K562 (cell line): ENCODE measurements at regions not wholly inside any gene's neighbourhood (a gene's known extent, or its start where the extent isn't known, plus 50 kb on each side); places are given as distances from the start of the nearest gene placed in this dataset.

Source experiments
- ATAC-seq: fragments of 200-7000 bp; cut with Tn5 transposase; 3 replicates; pipeline ENCODE4 v1.9.1; 2020; ENCODE audit warnings: moderate library complexity
- BruUV-seq: library from RNA; stranded (reverse); fragments of 400-500 nt; replicated peaks from 2 replicates; lab custom pipeline; 2021; lab: Mats Ljungman, UMichigan
- CTCF ChIA-PET: fragments of 300-600 bp; formaldehyde crosslinking; extraction: SDS; loops from one replicate; lab custom pipeline; 2021; ENCODE audit warnings: low intra/inter-chr PET ratio; lab: Yijun Ruan, JAX
- POLR2A ChIA-PET: fragments of 300-600, 350-650 bp; sonication (Branson Sonifier 250); formaldehyde crosslinking; extraction: SDS; loops from one replicate; lab custom pipeline; 2021; ENCODE audit warnings: antibody characterized with exemption, inconsistent platforms; lab: Yijun Ruan, JAX
- DNase-seq, 4 experiments: peaks; one replicate each; pipeline versions ENCODE4 v3.0.0 to v3.0.0-alpha.2; 2011 to 2018; ENCODE audit warnings: low spot score in 3 of 4, mixed read lengths in 3 of 4; ENCODE audit errors: extremely low read depth in 1 of 4
- FAIRE-seq: peaks from 2 replicates; lab custom pipeline; 2011; peaks lifted over from hg19 to GRCh38; lab: Jason Lieb, UNC
- H2AFZ ChIP-seq: 2 replicates; pipeline ENCODE4 v1.6.0; 2011; ENCODE audit warnings: low read depth, low read length, control low read depth, inconsistent platforms
- H3K27ac ChIP-seq: fragments of 200-600 bp; 3 replicates; pipeline ENCODE4 v1.8.0; 2011; ENCODE audit warnings: low read depth, mild to moderate bottlenecking, control low read depth, inconsistent platforms, low read length, moderate library complexity, mixed read lengths; ENCODE audit errors: extremely low read depth
- H3K27me3 ChIP-seq, 2 experiments: fragments of 300-600 bp in 1 of 2; 2 replicates in 1 of 2; 3 replicates in 1 of 2; pipeline versions ENCODE4 v1.6.0 to v1.8.0; 2011; ENCODE audit warnings: inconsistent platforms in 2 of 2, low read length in 2 of 2, mild to moderate bottlenecking in 1 of 2, mixed read lengths in 1 of 2, moderate library complexity in 1 of 2; ENCODE audit not compliant: control insufficient read depth in 2 of 2, insufficient read depth in 2 of 2
- H3K36me3 ChIP-seq: fragments of 300-600 bp; 3 replicates; pipeline ENCODE4 v1.8.0; 2011; ENCODE audit warnings: mild to moderate bottlenecking, low read length, inconsistent platforms; ENCODE audit not compliant: control insufficient read depth, insufficient read depth
- H3K4me1 ChIP-seq, 2 experiments: fragments of 200-600 bp in 1 of 2; replicated peaks in 1 of 2; 2 replicates in 1 of 2; 3 replicates in 1 of 2; pipeline versions ENCODE4 v1.5.1 to v1.8.0; 2011; ENCODE audit warnings: inconsistent platforms in 2 of 2, low read length in 2 of 2, mild to moderate bottlenecking in 1 of 2, mixed read lengths in 1 of 2, moderate library complexity in 1 of 2; ENCODE audit not compliant: control insufficient read depth in 2 of 2, insufficient read depth in 2 of 2
- H3K4me2 ChIP-seq: 2 replicates; pipeline ENCODE4 v1.6.1; 2011; ENCODE audit warnings: low read length, control low read depth, inconsistent platforms, mixed read lengths; ENCODE audit not compliant: insufficient read depth
- H3K4me3 ChIP-seq: fragments of 200-600 bp; sonication (generic), shearing (Covaris generic); 2 replicates; pipeline ENCODE4 v1.5.1; 2016; ENCODE audit warnings: control low read depth, inconsistent platforms
- H3K79me2 ChIP-seq: fragments of 200-600 bp; 3 replicates; pipeline ENCODE4 v1.8.0; 2011; ENCODE audit warnings: low read length, inconsistent platforms; ENCODE audit not compliant: control insufficient read depth, insufficient read depth
- H3K9ac ChIP-seq, 2 experiments: 2 replicates each; pipeline versions ENCODE4 v1.6.0 to v1.6.1; 2011; ENCODE audit warnings: low read depth in 2 of 2, low read length in 2 of 2, control low read depth in 1 of 2, inconsistent platforms in 1 of 2, mild to moderate bottlenecking in 1 of 2, mixed read lengths in 1 of 2; ENCODE audit not compliant: insufficient read depth in 1 of 2
- H3K9me1 ChIP-seq: one replicate; pipeline ENCODE4 v1.6.0; 2011; ENCODE audit warnings: inconsistent platforms, mild to moderate bottlenecking, low read length, moderate library complexity; ENCODE audit not compliant: control insufficient read depth, insufficient read depth
- H3K9me3 ChIP-seq: replicated peaks from 2 replicates; pipeline ENCODE4 v1.5.1; 2011; ENCODE audit warnings: low read depth, low read length, inconsistent platforms; ENCODE audit not compliant: control insufficient read depth, insufficient read depth
- H4K20me1 ChIP-seq: replicated peaks from 2 replicates; pipeline ENCODE4 v1.6.1; 2011; ENCODE audit warnings: low read length, inconsistent platforms, mixed read lengths; ENCODE audit not compliant: control insufficient read depth, insufficient read depth
- FOXK2 ChIP-seq, 2 experiments: fragments of 450-650 bp; IDR thresholded peaks in 1 of 2; conservative IDR thresholded peaks in 1 of 2; 2 replicates each; pipeline ENCODE4 v1.6.1; 2016; ENCODE audit warnings: low read depth in 2 of 2, mild to moderate bottlenecking in 1 of 2
- GTF2E2 ChIP-seq: fragments of 200-800 bp; sonication (Bioruptor generic); IDR thresholded peaks from 2 replicates; pipeline ENCODE4 v1.6.1; 2016; ENCODE audit warnings: missing genetic modification characterization, missing compliant biosample characterization
- NBN ChIP-seq: fragments of 450-650 bp; IDR thresholded peaks from 2 replicates; pipeline ENCODE4 v1.6.1; 2016; ENCODE audit warnings: low read depth, mild to moderate bottlenecking
- NFE2L1 ChIP-seq: fragments of 450-650 bp; IDR thresholded peaks from 2 replicates; pipeline ENCODE4 v1.6.1; 2016; ENCODE audit warnings: missing genetic modification characterization, low read depth, mild to moderate bottlenecking, missing compliant biosample characterization, moderate library complexity, borderline replicate concordance
- NFIC ChIP-seq: fragments of 450-650 bp; IDR thresholded peaks from 2 replicates; pipeline ENCODE4 v1.6.1; 2017; ENCODE audit warnings: mild to moderate bottlenecking, inconsistent platforms
- NUFIP1 ChIP-seq: fragments of 450-650 bp; IDR thresholded peaks from 2 replicates; pipeline ENCODE4 v1.6.1; 2018; ENCODE audit not compliant: partially characterized antibody
- PCBP2 ChIP-seq: fragments of 200-400 bp; formaldehyde crosslinking; IDR thresholded peaks from 2 replicates; pipeline ENCODE4 v1.6.1; 2018; ENCODE audit warnings: low read length, low read depth, mild to moderate bottlenecking, moderate library complexity; ENCODE audit not compliant: poor library complexity, severe bottlenecking
- PHB ChIP-seq: fragments of 250-450 bp; sonication (Bioruptor Pico); IDR thresholded peaks from 2 replicates; pipeline ENCODE4 v1.5.0; 2021
- PHTF2 ChIP-seq: fragments of 250-450 bp; sonication (Bioruptor Pico); IDR thresholded peaks from 2 replicates; pipeline ENCODE4 v1.5.0; 2021; ENCODE audit warnings: mild to moderate bottlenecking
- PURB ChIP-seq: sonication (generic); formaldehyde crosslinking; IDR thresholded peaks from 2 replicates; pipeline ENCODE4 v1.9.0; 2021; ENCODE audit warnings: low read depth, mild to moderate bottlenecking, missing genetic modification reagents
- RBFOX2 ChIP-seq: fragments of 200-400 bp; formaldehyde crosslinking; IDR thresholded peaks from 2 replicates; pipeline ENCODE4 v1.6.1; 2017; ENCODE audit warnings: low read depth, mild to moderate bottlenecking, low read length, moderate library complexity
- SMAD1 ChIP-seq: fragments of 150-350 bp; IDR thresholded peaks from 2 replicates; pipeline ENCODE4 v1.6.1; 2014; ENCODE audit warnings: low read length, low read depth; ENCODE audit not compliant: partially characterized antibody
- WGBS: fragments of 100-300 bp; shearing (Covaris generic); methylation state at CpG from one replicate; pipeline ENCODE4 v1.1.6; 2016; ENCODE audit warnings: low coverage, mixed read lengths; ENCODE audit not compliant: insufficient coverage; ENCODE audit errors: missing lambda C conversion rate; 5-methylcytosine and 5-hydroxymethylcytosine counted together
- in situ Hi-C: fragments of 300-500 bp; cut with MboI; formaldehyde crosslinking; loops from 4 replicates; pipeline ENCODE4 v1.15.0; 2018; ENCODE audit warnings: inconsistent platforms, mixed read lengths
- intact Hi-C: fragments of 100-400 bp; cut with micrococcal nuclease; formaldehyde crosslinking; loops from 2 replicates; pipeline ENCODE4 v1.14.2; 2022
- TF ChIP-seq, protein P1 (sequence below): sonication (generic); formaldehyde crosslinking; IDR thresholded peaks from 2 replicates; pipeline ENCODE4 v1.8.0; 2022; ENCODE audit warnings: missing genetic modification reagents, mild to moderate bottlenecking, moderate library complexity, borderline replicate concordance
- TF ChIP-seq, protein P2 (sequence below): sonication (generic); formaldehyde crosslinking; IDR thresholded peaks from 2 replicates; pipeline ENCODE4 v1.9.0; 2022; ENCODE audit warnings: mild to moderate bottlenecking, missing genetic modification reagents

DNA sequence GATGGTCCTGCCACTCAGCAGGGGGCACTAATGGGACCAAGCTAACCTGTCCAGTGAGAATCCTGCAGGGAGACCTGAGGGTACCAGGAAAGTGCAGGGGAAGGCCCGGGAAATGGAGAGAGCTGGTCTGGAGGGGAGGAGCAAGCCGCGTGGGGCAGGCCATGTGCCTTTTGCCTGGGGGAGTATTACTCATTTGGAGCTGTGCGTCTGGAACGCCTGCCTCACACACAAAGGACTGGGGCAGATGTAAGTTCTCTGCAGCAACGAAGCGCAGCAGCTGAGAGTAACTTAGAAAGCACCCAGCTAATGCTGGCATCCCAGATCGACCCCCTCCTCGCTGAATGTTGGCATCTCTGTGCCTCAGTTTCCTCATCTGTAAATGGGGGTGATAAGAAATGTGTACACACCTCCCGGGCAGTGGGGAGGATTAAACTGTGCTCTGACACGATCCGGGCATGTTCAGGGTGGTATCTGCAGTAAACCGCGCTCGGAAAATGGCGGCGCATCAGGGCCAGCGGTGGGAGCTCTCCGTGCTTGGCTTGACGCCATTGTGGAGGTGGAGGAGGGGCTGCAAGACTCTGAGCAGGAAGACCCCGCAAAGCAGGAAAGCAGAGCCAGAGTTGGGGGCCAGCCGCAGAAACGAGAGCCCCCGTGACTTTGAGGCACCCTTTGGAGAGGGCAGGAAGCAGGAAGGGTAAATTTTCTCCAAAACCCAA, 212.5 kb downstream of the NPHP4 start (continued):
- no peak for TF ChIP-seq NUFIP1
- TF ChIP-seq, all 486 proteins: peak for 0

DNA sequence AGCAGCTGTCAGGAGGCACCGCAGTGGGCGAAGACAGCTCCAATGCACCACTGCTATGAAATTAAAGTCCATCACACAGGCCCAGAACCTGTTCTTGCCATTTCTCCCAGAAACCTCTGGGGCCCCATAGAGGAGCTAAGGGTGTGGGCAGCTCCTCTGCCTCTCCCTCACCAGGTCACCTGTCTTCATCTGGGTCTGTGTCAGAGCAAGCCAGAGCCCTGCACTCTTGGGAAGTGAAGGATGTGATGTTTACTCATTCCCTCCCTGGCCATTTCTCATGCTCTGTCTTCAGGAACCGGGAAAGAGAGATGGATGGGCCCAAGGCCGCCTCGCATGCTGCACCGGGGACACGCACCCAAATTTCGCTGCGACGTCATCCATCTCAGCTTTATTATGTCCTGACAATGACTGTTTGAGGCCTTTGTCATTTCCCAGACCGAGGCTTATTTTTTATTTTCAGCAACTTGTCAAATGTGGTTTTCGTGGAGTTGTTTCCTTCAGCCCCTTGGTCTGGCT, 216.1 kb downstream of the NPHP4 start:
- no TSS peak for BruUV-seq

DNA sequence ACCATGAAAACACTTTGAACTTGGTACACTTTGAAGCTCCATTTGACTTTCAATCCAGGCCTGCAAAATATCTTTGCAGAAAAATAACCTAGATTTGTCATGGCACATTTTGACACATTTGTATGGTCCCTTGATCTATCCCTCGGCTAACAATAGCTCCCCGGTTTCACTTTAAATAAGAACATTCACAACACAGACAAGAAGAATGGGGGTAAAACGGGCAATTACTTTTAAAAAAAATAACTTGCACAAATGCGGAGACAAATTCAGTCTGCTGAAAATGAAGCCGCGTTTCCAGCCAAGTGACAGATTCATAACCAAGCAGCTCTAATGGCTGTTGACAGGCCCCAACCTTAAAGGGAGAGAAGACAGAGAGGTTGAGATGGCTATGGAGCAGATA, 218.2 kb downstream of the NPHP4 start:
- Histone ChIP-seq H3K4me1 (no peaks in the 10 kb centered on the region), H3K9me1 (no peaks in the 10 kb centered on the region), H3K9me3 (no peaks in the 10 kb centered on the region), H3K36me3 (no peaks in the 10 kb centered on the region), H3K4me2 (no peak overlapping the region), H3K79me2 (no peaks in the 10 kb centered on the region), H4K20me1 (peaks cover 3% of the 10 kb centered on the region; the same call in 1 of the 2 replicates), H3K27ac (no peak overlapping the region), H2AFZ (no peak overlapping the region), H3K9ac (no peak overlapping the region), H3K27me3 (peaks cover 30 to 69% of the 10 kb centered on the region in 2 experiments), H3K4me3 (no peak overlapping the region)
- intact Hi-C loops (no loop called here), in situ Hi-C loops (no loop called here)
- peak; percentile 32 for FAIRE-seq
- under 1% methylated on average over 6 of the region's 6 CpGs for WGBS
- POLR2A ChIA-PET, result no interaction called here
- CTCF ChIA-PET, result no interaction called here
- no peak for ATAC-seq
- no peak for DNase-seq
- no TSS peak for BruUV-seq
- no peak for TF ChIP-seq PHB (CRISPR knock-in tag)
- TF ChIP-seq, protein P1, sequence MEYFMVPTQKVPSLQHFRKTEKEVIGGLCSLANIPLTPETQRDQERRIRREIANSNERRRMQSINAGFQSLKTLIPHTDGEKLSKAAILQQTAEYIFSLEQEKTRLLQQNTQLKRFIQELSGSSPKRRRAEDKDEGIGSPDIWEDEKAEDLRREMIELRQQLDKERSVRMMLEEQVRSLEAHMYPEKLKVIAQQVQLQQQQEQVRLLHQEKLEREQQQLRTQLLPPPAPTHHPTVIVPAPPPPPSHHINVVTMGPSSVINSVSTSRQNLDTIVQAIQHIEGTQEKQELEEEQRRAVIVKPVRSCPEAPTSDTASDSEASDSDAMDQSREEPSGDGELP (CRISPR knock-in tag), result no peak
- TF ChIP-seq NBN, result no peak
- no peak for TF ChIP-seq NFE2L1
- TF ChIP-seq PURB (CRISPR knock-in tag), result no peak
- TF ChIP-seq NFIC, result no peak
- no peak for TF ChIP-seq PCBP2
- no peak for TF ChIP-seq RBFOX2
- TF ChIP-seq, protein P2, sequence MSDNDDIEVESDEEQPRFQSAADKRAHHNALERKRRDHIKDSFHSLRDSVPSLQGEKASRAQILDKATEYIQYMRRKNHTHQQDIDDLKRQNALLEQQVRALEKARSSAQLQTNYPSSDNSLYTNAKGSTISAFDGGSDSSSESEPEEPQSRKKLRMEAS, result no peak
- no peak for TF ChIP-seq PHTF2 (CRISPR knock-in tag)
- no peak for TF ChIP-seq GTF2E2 (tag)

More for the DNA sequence above, 216.1 kb downstream of the NPHP4 start:
- CTCF ChIA-PET, result no interaction called here
- TF ChIP-seq SMAD1 (no peak), FOXK2 (conservative IDR thresholded peaks at IDR 0.05 in 1 of 2, IDR thresholded peaks at IDR 0.05 in 1 of 2; ENCODE audit: low read depth in 2 of 2) (no peak)
- TF ChIP-seq, all 486 proteins: peak for 0
- intact Hi-C loops (no loop called here), in situ Hi-C loops (no loop called here)
- H3K4me3 ChIP-seq, result no peak overlapping the region
- H3K27me3 ChIP-seq, result peaks cover 24 to 53% of the 10 kb centered on the region in 2 experiments
- H4K20me1 ChIP-seq, result 0 out of 2 replicates have a peak, but pooled peaks cover 3% of the 10 kb centered on the region
- WGBS, result 2% methylated on average over 12 of the region's 12 CpGs
- no peak for DNase-seq
- H3K79me2 ChIP-seq, result no peaks in the 10 kb centered on the region
- H3K36me3 ChIP-seq, result no peaks in the 10 kb centered on the region
- no peak for FAIRE-seq
- peaks cover 0 to 3% of the 10 kb centered on the region in 2 experiments; a peak in 2 of 5 replicates for H3K4me1 ChIP-seq
- no peak overlapping the region for H3K27ac ChIP-seq
- no peaks in the 10 kb centered on the region for H3K9me1 ChIP-seq
- ATAC-seq, result no peak
- H2AFZ ChIP-seq, result no peak overlapping the region
- no peaks in the 10 kb centered on the region for H3K9me3 ChIP-seq
- H3K4me2 ChIP-seq, result no peak overlapping the region
- no peak overlapping the region for H3K9ac ChIP-seq
- POLR2A ChIA-PET, result interaction anchor here (0.7 kb wide), 1 partner anchor 15 kb away, joined by 3 read pairs; no protein-coding TSS in a partner anchor
